CD8-positive, alpha-beta memory T cell (primary cell): ENCODE measurements at regions not wholly inside any gene's neighbourhood (a gene's known extent, or its start where the extent isn't known, plus 50 kb on each side); places are given as distances from the start of the nearest gene placed in this dataset.
A peak's percentile ranks its signal among the peaks of the same experiment; 100 is the strongest.

ENCODE experiments used
- CTCF ChIA-PET: fragments of 350-600 bp; sonication (Branson Sonifier 250); formaldehyde crosslinking; loops from one replicate; lab custom pipeline; 2021; ENCODE audit warnings: antibody characterized with exemption; lab: Charles Lee
- POLR2A ChIA-PET: fragments of 350-600 bp; sonication (Branson Sonifier 250); formaldehyde crosslinking; loops from one replicate; lab custom pipeline; 2021; ENCODE audit warnings: antibody characterized with exemption; lab: Charles Lee
- DNase-seq, 5 donors: peaks; one replicate each; pipeline versions ENCODE4 v3.0.0 to v3.0.0-alpha.2; 2020 to 2022; ENCODE audit warnings: mixed read lengths in 1 of 5
- H3K27ac ChIP-seq: one replicate; pipeline ENCODE4 v1.7.0; 2013; ENCODE audit warnings: low read depth, mild to moderate bottlenecking, low read length, moderate library complexity
- H3K27me3 ChIP-seq: 2 replicates; pipeline ENCODE4 v1.7.0; 2013; ENCODE audit warnings: low read length, mild to moderate bottlenecking; ENCODE audit not compliant: insufficient read depth, poor library complexity, severe bottlenecking
- H3K36me3 ChIP-seq: 2 replicates; pipeline ENCODE4 v1.7.0; 2013; ENCODE audit warnings: mild to moderate bottlenecking, low read length, moderate library complexity; ENCODE audit not compliant: insufficient read depth
- H3K4me1 ChIP-seq: 2 replicates; pipeline ENCODE4 v1.7.0; 2013; ENCODE audit warnings: mild to moderate bottlenecking, low read length, moderate library complexity; ENCODE audit not compliant: insufficient read depth
- H3K4me3 ChIP-seq: 2 replicates; pipeline ENCODE4 v1.7.0; 2013; ENCODE audit warnings: mild to moderate bottlenecking, low read length
- H3K9me3 ChIP-seq: 2 replicates; pipeline ENCODE4 v1.7.0; 2013; ENCODE audit warnings: mild to moderate bottlenecking, low read length
- H3K27ac Mint-ChIP-seq, 8 donors: one replicate each; pipeline ENCODE4 v1.8.0; 2020 to 2021; ENCODE audit warnings: mixed read lengths in 8 of 8, mild to moderate bottlenecking in 6 of 8, inconsistent platforms in 3 of 8, moderate library complexity in 3 of 8
- H3K27me3 Mint-ChIP-seq, 2 donors: one replicate each; pipeline ENCODE4 v1.8.0; 2020 to 2021; ENCODE audit warnings: mixed read lengths in 2 of 2, mild to moderate bottlenecking in 1 of 2, moderate library complexity in 1 of 2
- H3K36me3 Mint-ChIP-seq, 3 donors: one replicate each; pipeline ENCODE4 v1.8.0; 2020 to 2021; ENCODE audit warnings: mixed read lengths in 3 of 3, inconsistent platforms in 1 of 3, mild to moderate bottlenecking in 1 of 3
- H3K4me1 Mint-ChIP-seq, 3 donors: one replicate each; pipeline ENCODE4 v1.8.0; 2020 to 2021; ENCODE audit warnings: mixed read lengths in 3 of 3, inconsistent platforms in 1 of 3, mild to moderate bottlenecking in 1 of 3
- H3K4me3 Mint-ChIP-seq, 7 donors: one replicate each; pipeline ENCODE4 v1.8.0; 2020 to 2021; ENCODE audit warnings: mixed read lengths in 7 of 7, mild to moderate bottlenecking in 6 of 7, moderate library complexity in 4 of 7, inconsistent platforms in 2 of 7
- H3K9me3 Mint-ChIP-seq, 5 donors: one replicate each; pipeline ENCODE4 v1.8.0; 2020 to 2022; ENCODE audit warnings: mixed read lengths in 5 of 5, mild to moderate bottlenecking in 3 of 5, moderate library complexity in 2 of 5, inconsistent platforms in 1 of 5

GRCh38 chr1:222033450-222033849, 291.6 kb upstream of the DUSP10 start:
- POLR2A ChIA-PET: no interaction called here
- DNase-seq: no peak
- Mint-ChIP-seq H3K27ac (no peak overlapping the region), H3K27me3 (peaks cover 8 to 25% of the 10 kb centered on the region in 2 donors), H3K36me3 (peaks cover 0 to 3% (median 0%) of the 10 kb centered on the region in 3 donors), H3K4me1 (no peaks in the 10 kb centered on the region), H3K4me3 (no peak overlapping the region), H3K9me3 (no peaks in the 10 kb centered on the region)
- Histone ChIP-seq H3K9me3 (no peaks in the 10 kb centered on the region), H3K27ac (no peak overlapping the region), H3K4me1 (no peaks in the 10 kb centered on the region), H3K4me3 (no peak overlapping the region), H3K27me3 (no peaks in the 10 kb centered on the region), H3K36me3 (no peaks in the 10 kb centered on the region)
- CTCF ChIA-PET: no interaction called here

- H3K4me1 ChIP-seq: no peaks in the 10 kb centered on the region
- Mint-ChIP-seq H3K36me3 (peaks cover 0 to 3% (median 0%) of the 10 kb centered on the region in 3 donors), H3K9me3 (no peaks in the 10 kb centered on the region), H3K4me1 (no peaks in the 10 kb centered on the region), H3K27ac (no peak overlapping the region), H3K4me3 (no peak overlapping the region), H3K27me3 (peaks cover 4 to 25% of the 10 kb centered on the region in 2 donors)
- ChIA-PET CTCF (no interaction called here), POLR2A (no interaction called here)
- H3K27me3 ChIP-seq: no peaks in the 10 kb centered on the region
- no peaks in the 10 kb centered on the region for H3K9me3 ChIP-seq
- H3K27ac ChIP-seq: no peak overlapping the region
- no peak for DNase-seq
- no peaks in the 10 kb centered on the region for H3K36me3 ChIP-seq
- H3K4me3 ChIP-seq: no peak overlapping the region
Observed at GRCh38 chr1:222031318-222031717, 289.4 kb upstream of the DUSP10 start.

GRCh38 chr1:222028676-222029075, 286.8 kb upstream of the DUSP10 start:
- Histone ChIP-seq H3K9me3 (no peaks in the 10 kb centered on the region), H3K36me3 (no peaks in the 10 kb centered on the region), H3K4me3 (no peak overlapping the region), H3K4me1 (no peaks in the 10 kb centered on the region), H3K27ac (no peak overlapping the region), H3K27me3 (no peaks in the 10 kb centered on the region)
- ChIA-PET POLR2A (no interaction called here), CTCF (interaction anchor here (1.4 kb wide), 1 partner anchor 20 kb away, joined by 4 read pairs; no protein-coding TSS in a partner anchor)
- Mint-ChIP-seq H3K9me3 (no peaks in the 10 kb centered on the region), H3K4me1 (no peaks in the 10 kb centered on the region), H3K36me3 (no peaks in the 10 kb centered on the region), H3K27me3 (peaks cover 2 to 18% of the 10 kb centered on the region in 2 donors), H3K27ac (no peak overlapping the region), H3K4me3 (no peak overlapping the region)
- DNase-seq: no peak

GRCh38 chr1:222028116-222028515, 286.2 kb upstream of the DUSP10 start:
- H3K4me1 ChIP-seq: no peaks in the 10 kb centered on the region
- H3K27me3 ChIP-seq: no peaks in the 10 kb centered on the region
- no peaks in the 10 kb centered on the region for H3K36me3 ChIP-seq
- H3K27ac ChIP-seq: no peak overlapping the region
- H3K27me3 Mint-ChIP-seq: peaks cover 2 to 12% of the 10 kb centered on the region in 2 donors
- H3K4me1 Mint-ChIP-seq: no peaks in the 10 kb centered on the region
- no peaks in the 10 kb centered on the region for H3K9me3 Mint-ChIP-seq
- H3K27ac Mint-ChIP-seq: peak overlapping the region in 1 of 8 donors; percentile 84
- ChIA-PET POLR2A (no interaction called here), CTCF (interaction anchor here (1.4 kb wide), 1 partner anchor 19 kb away, joined by 4 read pairs; no protein-coding TSS in a partner anchor)
- DNase-seq: no peak
- no peaks in the 10 kb centered on the region for H3K9me3 ChIP-seq
- H3K36me3 Mint-ChIP-seq: no peaks in the 10 kb centered on the region
- H3K4me3 Mint-ChIP-seq: no peak overlapping the region
- H3K4me3 ChIP-seq: no peak overlapping the region

GRCh38 chr1:222026280-222026679, 284.4 kb upstream of the DUSP10 start:
- ChIA-PET POLR2A (no interaction called here), CTCF (no interaction called here)
- Histone ChIP-seq H3K27me3 (no peaks in the 10 kb centered on the region), H3K36me3 (no peaks in the 10 kb centered on the region), H3K4me1 (no peaks in the 10 kb centered on the region), H3K4me3 (no peak overlapping the region), H3K27ac (no peak overlapping the region), H3K9me3 (no peaks in the 10 kb centered on the region)
- no peak overlapping the region for H3K27ac Mint-ChIP-seq
- peaks cover 2 to 12% of the 10 kb centered on the region in 2 donors for H3K27me3 Mint-ChIP-seq
- no peaks in the 10 kb centered on the region for H3K4me1 Mint-ChIP-seq
- H3K9me3 Mint-ChIP-seq: no peaks in the 10 kb centered on the region
- DNase-seq: no peak
- H3K4me3 Mint-ChIP-seq: no peak overlapping the region
- peaks cover 0 to 6% (median 0%) of the 10 kb centered on the region in 3 donors for H3K36me3 Mint-ChIP-seq

- H3K4me1 Mint-ChIP-seq: peaks cover 0 to 4% (median 0%) of the 10 kb centered on the region in 3 donors
- H3K9me3 Mint-ChIP-seq: no peaks in the 10 kb centered on the region
- H3K9me3 ChIP-seq: no peaks in the 10 kb centered on the region
- H3K27me3 Mint-ChIP-seq: peaks cover 2 to 18% of the 10 kb centered on the region in 2 donors
- no peak overlapping the region for H3K27ac ChIP-seq
- CTCF ChIA-PET: no interaction called here
- POLR2A ChIA-PET: no interaction called here
- H3K27me3 ChIP-seq: no peaks in the 10 kb centered on the region
- H3K27ac Mint-ChIP-seq: no peak overlapping the region
- H3K36me3 ChIP-seq: no peaks in the 10 kb centered on the region
- H3K4me1 ChIP-seq: no peaks in the 10 kb centered on the region
- peaks cover 0 to 6% (median 0%) of the 10 kb centered on the region in 3 donors for H3K36me3 Mint-ChIP-seq
- H3K4me3 ChIP-seq: no peak overlapping the region
- no peak overlapping the region for H3K4me3 Mint-ChIP-seq
- DNase-seq: no peak
Observed at GRCh38 chr1:222023025-222023424, 281.1 kb upstream of the DUSP10 start.

- no peak overlapping the region for H3K4me3 Mint-ChIP-seq
- ChIA-PET POLR2A (no interaction called here), CTCF (no interaction called here)
- no peaks in the 10 kb centered on the region for H3K27me3 ChIP-seq
- H3K4me1 ChIP-seq: no peaks in the 10 kb centered on the region
- no peak overlapping the region for H3K27ac ChIP-seq
- H3K4me3 ChIP-seq: no peak overlapping the region
- peaks cover 0 to 4% (median 0%) of the 10 kb centered on the region in 3 donors for H3K4me1 Mint-ChIP-seq
- peaks cover 0 to 6% (median 0%) of the 10 kb centered on the region in 3 donors for H3K36me3 Mint-ChIP-seq
- no peaks in the 10 kb centered on the region for H3K9me3 Mint-ChIP-seq
- peaks cover 0 to 9% of the 10 kb centered on the region in 2 donors for H3K27me3 Mint-ChIP-seq
- no peak overlapping the region for H3K27ac Mint-ChIP-seq
- H3K9me3 ChIP-seq: no peaks in the 10 kb centered on the region
- no peak for DNase-seq
- no peaks in the 10 kb centered on the region for H3K36me3 ChIP-seq
Observed at GRCh38 chr1:222021129-222021528, 279.2 kb upstream of the DUSP10 start.

GRCh38 chr1:222020553-222020952, 278.7 kb upstream of the DUSP10 start:
- Mint-ChIP-seq H3K9me3 (no peaks in the 10 kb centered on the region), H3K27ac (no peak overlapping the region), H3K36me3 (peaks cover 0 to 6% (median 0%) of the 10 kb centered on the region in 3 donors), H3K4me3 (no peak overlapping the region), H3K4me1 (peaks cover 0 to 4% (median 0%) of the 10 kb centered on the region in 3 donors), H3K27me3 (peaks cover 0 to 7% of the 10 kb centered on the region in 2 donors)
- Histone ChIP-seq H3K27me3 (no peaks in the 10 kb centered on the region), H3K9me3 (no peaks in the 10 kb centered on the region), H3K36me3 (no peaks in the 10 kb centered on the region), H3K27ac (no peak overlapping the region), H3K4me1 (no peaks in the 10 kb centered on the region), H3K4me3 (no peak overlapping the region)
- no peak for DNase-seq
- CTCF ChIA-PET: interaction anchor here (0.5 kb wide), 1 partner anchor 11 kb away, joined by 3 read pairs; no protein-coding TSS in a partner anchor
- POLR2A ChIA-PET: no interaction called here
